Tibial nerve (tissue), 4 donors: ENCODE measurements at regions not wholly inside any gene's neighbourhood (a gene's known extent, or its start where the extent isn't known, plus 50 kb on each side); places are given as distances from the start of the nearest gene placed in this dataset.

Source experiments
- DNase-seq, 2 donors: peaks; one replicate each; pipeline ENCODE4 v3.0.0-alpha.2; 2019; ENCODE audit warnings: low spot score in 2 of 2
- H3K27ac ChIP-seq, 4 donors: fragments of 200-600 bp; sonication (generic) in 3 of 4; one replicate each; pipeline ENCODE4 v1.5.1; 2017 to 2019; ENCODE audit warnings: mild to moderate bottlenecking in 1 of 4
- H3K27me3 ChIP-seq, 2 donors: fragments of 200-600 bp; sonication (generic) in 1 of 2; one replicate each; pipeline versions ENCODE4 v1.5.1 to v1.6.0; 2017 to 2019
- H3K36me3 ChIP-seq, 3 donors: fragments of 200-600 bp; sonication (generic); one replicate each; pipeline ENCODE4 v1.5.1; 2018 to 2019
- H3K4me1 ChIP-seq, 4 donors: fragments of 200-600 bp; sonication (generic) in 3 of 4; one replicate each; pipeline ENCODE4 v1.5.1; 2017 to 2019
- H3K4me3 ChIP-seq, 4 donors: fragments of 200-600 bp; sonication (generic) in 3 of 4; one replicate each; pipeline ENCODE4 v1.5.1; 2017 to 2019; ENCODE audit warnings: mild to moderate bottlenecking in 1 of 4, moderate library complexity in 1 of 4
- H3K9me3 ChIP-seq, 4 donors: fragments of 200-600 bp; sonication (generic) in 3 of 4; one replicate each; pipeline ENCODE4 v1.5.1; 2017 to 2019
- CTCF ChIP-seq, 5 experiments: fragments of 200-600 bp in 3 of 5; fragments of 450-650 bp in 2 of 5; sonication (generic) in 3 of 5; IDR thresholded peaks; one replicate each; pipeline ENCODE4 v1.5.1; 2016 to 2019; ENCODE audit warnings: antibody characterized with exemption in 5 of 5, mild to moderate bottlenecking in 3 of 5, moderate library complexity in 2 of 5
- EP300 ChIP-seq, 2 donors: sonication (generic); formaldehyde crosslinking; IDR thresholded peaks; one replicate each; pipeline ENCODE4 v1.6.1; 2017; ENCODE audit warnings: antibody characterized with exemption in 2 of 2, mild to moderate bottlenecking in 1 of 2
- POLR2A ChIP-seq, 2 donors: fragments of 450-650 bp; IDR thresholded peaks; one replicate each; pipeline ENCODE4 v1.6.1; 2017; ENCODE audit warnings: antibody characterized with exemption in 2 of 2, mild to moderate bottlenecking in 2 of 2, moderate library complexity in 2 of 2
- WGBS, 2 donors: methylation state at CpG; one replicate each; pipeline ENCODE4 v1.1.5; 2018; 5-methylcytosine and 5-hydroxymethylcytosine counted together

- no peak for DNase-seq
- TF ChIP-seq POLR2A (IDR thresholded peaks at IDR 0.05) (no peak), EP300 (IDR thresholded peaks at IDR 0.05) (no peak), CTCF (IDR thresholded peaks at IDR 0.05) (no peak)
- H3K9me3 ChIP-seq = no peaks in the 10 kb centered on the region
- WGBS, 2 donors = 50 to 60% methylated on average over 3 of the region's 3 CpGs
- H3K27ac ChIP-seq = no peak overlapping the region
- H3K4me1 ChIP-seq = peaks cover 0 to 6% (median 0%) of the 10 kb centered on the region in 4 donors
- no peak overlapping the region for H3K4me3 ChIP-seq
- peaks cover 0 to 9% (median 0%) of the 10 kb centered on the region in 3 donors for H3K36me3 ChIP-seq
- no peaks in the 10 kb centered on the region for H3K27me3 ChIP-seq
Observed at GRCh38 chr10:20956843-20957242, 59.7 kb upstream of the NEBL start.

- TF ChIP-seq CTCF (IDR thresholded peaks at IDR 0.05) (no peak), EP300 (IDR thresholded peaks at IDR 0.05) (no peak), POLR2A (IDR thresholded peaks at IDR 0.05) (no peak)
- 49 to 52% methylated on average over 1 of the region's 1 CpG for WGBS, 2 donors
- Histone ChIP-seq H3K36me3 (peaks cover 0 to 9% (median 0%) of the 10 kb centered on the region in 3 donors), H3K27ac (no peak overlapping the region), H3K27me3 (no peaks in the 10 kb centered on the region), H3K4me3 (no peak overlapping the region), H3K9me3 (no peaks in the 10 kb centered on the region), H3K4me1 (peaks cover 0 to 6% (median 0%) of the 10 kb centered on the region in 4 donors)
- no peak for DNase-seq
Observed at GRCh38 chr10:20955355-20955893, 58.3 kb upstream of the NEBL start.

- no peak overlapping the region for H3K4me3 ChIP-seq
- peaks cover 0 to 9% (median 0%) of the 10 kb centered on the region in 3 donors for H3K36me3 ChIP-seq
- no peak for TF ChIP-seq POLR2A (IDR thresholded peaks at IDR 0.05)
- no peaks in the 10 kb centered on the region for H3K27me3 ChIP-seq
- H3K27ac ChIP-seq = no peak overlapping the region
- no peak for DNase-seq
- H3K4me1 ChIP-seq = peaks cover 0 to 6% (median 0%) of the 10 kb centered on the region in 4 donors
- 65 to 73% methylated on average over 5 of the region's 5 CpGs for WGBS, 2 donors
- H3K9me3 ChIP-seq = no peaks in the 10 kb centered on the region
Observed at GRCh38 chr10:20954519-20954918, 57.4 kb upstream of the NEBL start.

GRCh38 chr10:20953120-20953519, 56.0 kb upstream of the NEBL start:
- Histone ChIP-seq H3K27me3 (no peaks in the 10 kb centered on the region), H3K36me3 (peaks cover 0 to 9% (median 0%) of the 10 kb centered on the region in 3 donors), H3K9me3 (no peaks in the 10 kb centered on the region), H3K4me1 (peaks cover 0 to 6% (median 0%) of the 10 kb centered on the region in 4 donors), H3K27ac (no peak overlapping the region), H3K4me3 (no peak overlapping the region)
- no peak for DNase-seq
- 94 to 96% methylated on average over 3 of the region's 3 CpGs for WGBS, 2 donors
- TF ChIP-seq CTCF (IDR thresholded peaks at IDR 0.05) = no peak
- TF ChIP-seq EP300 (IDR thresholded peaks at IDR 0.05) = no peak
- no peak for TF ChIP-seq POLR2A (IDR thresholded peaks at IDR 0.05)

- 55 to 61% methylated on average over 6 of the region's 6 CpGs for WGBS, 2 donors
- TF ChIP-seq CTCF (IDR thresholded peaks at IDR 0.05) = no peak
- no peak for TF ChIP-seq POLR2A (IDR thresholded peaks at IDR 0.05)
- no peak for TF ChIP-seq EP300 (IDR thresholded peaks at IDR 0.05)
- H3K27me3 ChIP-seq = no peaks in the 10 kb centered on the region
- H3K27ac ChIP-seq = no peak overlapping the region
- no peaks in the 10 kb centered on the region for H3K9me3 ChIP-seq
- H3K4me1 ChIP-seq = no peaks in the 10 kb centered on the region
- DNase-seq = no peak
- H3K36me3 ChIP-seq = peaks cover 0 to 8% (median 0%) of the 10 kb centered on the region in 3 donors
- H3K4me3 ChIP-seq = no peak overlapping the region
Observed at GRCh38 chr10:20949967-20950366, 52.9 kb upstream of the NEBL start.
